H1 (cell line): ENCODE measurements at regions not wholly inside any gene's neighbourhood (a gene's known extent, or its start where the extent isn't known, plus 50 kb on each side); places are given as distances from the start of the nearest gene placed in this dataset.

Experiments used
- MAFK ChIP-seq: IDR thresholded peaks from 2 replicates; pipeline ENCODE4 v1.6.1; 2012; ENCODE audit warnings: low read depth, mild to moderate bottlenecking, improper control_type of control experiment, low read length
- SP1 ChIP-seq: IDR thresholded peaks from 2 replicates; pipeline ENCODE4 v1.6.1; 2011; ENCODE audit warnings: low read depth, low read length
- SP4 ChIP-seq: IDR thresholded peaks from 2 replicates; pipeline ENCODE4 v1.6.1; 2012; ENCODE audit warnings: low read length, inconsistent platforms
- TBP ChIP-seq: IDR thresholded peaks from 2 replicates; pipeline ENCODE4 v1.6.1; 2011; ENCODE audit warnings: low read depth, low read length, improper control_type of control experiment

DNA sequence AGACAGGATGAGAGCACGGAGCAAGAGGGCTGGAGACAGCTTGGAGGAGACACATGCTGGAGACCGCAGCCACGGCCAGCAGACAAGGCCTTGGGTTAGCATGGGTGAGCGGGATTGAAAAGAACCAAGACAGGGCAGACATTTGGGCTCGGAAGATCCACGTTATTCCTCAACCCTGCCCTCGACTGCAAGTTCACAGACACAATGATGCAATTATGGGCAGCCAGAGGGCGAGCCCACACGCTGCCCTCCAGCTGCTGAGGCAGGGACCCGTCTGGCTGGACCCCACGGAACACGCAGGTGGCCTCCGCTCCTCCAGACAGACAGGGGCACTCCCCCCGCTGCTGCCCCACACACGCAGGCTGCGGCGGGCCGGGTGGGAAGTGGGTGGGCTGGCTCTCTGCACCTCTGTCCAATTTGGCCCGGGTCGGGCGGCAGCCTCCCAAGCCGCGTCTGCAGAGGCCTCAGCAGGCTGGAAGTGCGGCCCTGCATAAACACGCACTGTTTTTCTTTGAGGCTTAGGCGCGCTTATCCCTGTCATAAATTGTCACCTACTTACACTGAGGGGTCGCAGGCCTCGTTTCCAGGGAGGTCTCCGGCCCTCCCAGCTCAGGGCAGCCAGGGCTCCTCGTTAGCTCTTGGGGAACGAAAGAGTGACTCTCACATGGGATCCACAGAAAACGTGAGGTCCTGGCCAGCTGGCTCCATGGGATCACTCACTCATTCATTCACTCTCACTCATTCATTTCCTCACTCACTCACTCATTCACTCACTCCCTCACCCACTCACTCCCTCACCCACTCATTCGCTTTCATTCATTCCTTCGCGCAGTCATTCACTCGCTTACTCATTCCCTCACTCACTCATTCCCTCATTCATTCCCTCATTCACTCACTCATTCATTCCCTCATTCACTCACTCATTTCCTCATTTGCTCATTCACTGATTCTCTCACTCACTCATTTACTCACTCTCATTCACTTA is 303.9 kb downstream of the C16orf95 start (continued):
- TF ChIP-seq MAFK (no peak), TBP (no peak), SP4 (no peak), SP1 (no peak)
